NCI-H1048 (cell line): ENCODE measurements at regions not wholly inside any gene's neighbourhood (a gene's known extent, or its start where the extent isn't known, plus 50 kb on each side); places are given as distances from the start of the nearest gene placed in this dataset.

Experiments
- DNase-seq: peaks from one replicate; lab custom pipeline; 2025; lab: John Stamatoyannopoulos, UW

DNA sequence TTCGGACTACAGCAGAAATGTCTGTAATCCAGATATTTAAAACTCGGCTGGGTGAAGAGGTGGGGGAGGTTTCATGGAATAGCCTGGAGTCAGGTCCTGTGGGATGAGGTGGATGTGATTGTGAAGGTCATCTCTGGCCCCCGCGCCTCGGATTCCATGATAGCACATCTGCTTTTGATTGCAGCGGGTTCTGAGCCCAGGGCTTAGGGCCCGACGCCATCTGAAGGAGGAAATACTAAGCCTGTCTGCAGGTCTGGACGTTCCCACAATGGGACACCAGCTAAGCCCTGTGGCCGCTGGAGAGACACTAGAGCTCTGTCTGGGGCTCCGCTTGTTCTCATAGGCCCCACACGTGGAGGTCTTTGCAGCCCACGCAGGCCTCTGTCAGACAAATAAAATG, 328.7 kb downstream of the CXCL12 start:
- no peak for DNase-seq

DNA sequence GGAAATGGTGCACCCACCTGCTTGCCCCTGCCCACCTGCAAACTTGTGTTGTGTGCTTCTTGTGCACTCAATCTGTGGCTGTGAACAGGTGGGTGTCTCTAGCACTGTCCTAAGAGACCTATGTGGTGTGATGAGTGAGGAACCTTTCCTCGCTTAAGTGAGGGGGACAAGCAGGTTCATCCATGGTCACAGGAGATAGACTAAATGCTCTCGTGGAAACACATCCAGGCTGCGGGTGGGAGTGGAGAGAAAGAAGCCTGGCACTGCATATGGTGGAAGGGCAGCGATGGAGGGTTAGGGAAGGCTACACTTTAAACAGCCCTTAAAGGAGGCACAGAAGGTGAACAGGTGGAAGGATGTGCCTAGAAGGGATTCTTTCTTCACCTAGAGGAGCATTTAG, 330.9 kb downstream of the CXCL12 start:
- no peak for DNase-seq

DNA sequence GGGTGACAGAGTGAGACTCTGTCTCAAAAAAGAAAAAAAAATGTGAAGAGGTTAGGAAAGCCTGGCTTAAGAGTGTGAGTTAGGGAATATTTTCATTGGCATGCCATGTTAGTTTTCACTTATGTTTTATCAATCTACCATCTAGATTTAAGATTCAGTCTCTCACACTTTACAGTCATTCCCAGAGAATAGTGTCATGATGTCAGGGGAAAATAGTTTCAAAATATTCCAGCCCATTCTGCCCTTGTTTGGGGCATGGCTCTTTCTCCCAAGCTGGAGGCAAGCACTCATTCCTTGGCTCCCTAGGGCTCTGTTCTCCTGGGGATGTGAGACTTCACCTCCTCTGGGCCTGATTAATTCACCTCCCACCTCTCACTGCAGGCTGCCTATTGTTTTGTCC, 331.5 kb downstream of the CXCL12 start:
- DNase-seq, result no peak

DNA sequence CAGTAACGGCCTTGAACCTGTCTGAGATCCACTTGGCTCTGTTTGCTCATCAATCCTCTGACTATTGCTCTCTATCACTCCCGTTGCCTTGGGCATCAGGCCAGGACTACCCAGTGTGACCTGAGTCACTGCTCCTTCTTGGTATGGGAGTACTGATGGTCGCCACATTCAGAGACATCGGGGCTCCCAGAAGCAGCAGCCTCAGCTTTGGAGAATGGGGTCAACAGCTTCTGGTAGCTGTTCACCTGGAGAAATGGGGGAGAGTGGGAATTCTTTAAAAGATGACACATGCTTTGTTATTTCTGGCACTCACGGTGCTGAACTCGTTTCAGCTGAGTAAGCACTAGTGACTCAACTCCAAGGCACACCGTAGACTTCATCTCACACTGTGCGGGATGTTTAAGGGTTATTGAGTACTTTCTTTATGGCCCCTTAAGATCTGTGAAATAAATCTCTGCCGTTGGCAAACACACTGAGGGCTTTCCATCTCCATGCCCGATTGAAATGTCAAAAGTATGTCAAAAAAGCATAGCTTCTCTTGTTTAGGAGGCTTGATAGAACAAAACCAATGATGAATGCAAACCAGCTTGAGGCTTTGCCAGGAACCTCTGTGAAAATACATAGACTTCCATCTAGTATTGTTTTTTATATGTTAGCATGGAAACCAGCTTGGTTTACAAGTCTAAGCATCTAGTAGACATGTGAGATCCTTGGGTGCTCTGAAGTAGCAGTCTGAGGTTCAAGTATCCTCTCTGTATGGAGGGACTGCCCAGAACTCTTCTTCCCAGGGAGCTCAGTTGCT, 333.1 kb downstream of the CXCL12 start:
- no peak for DNase-seq

DNA sequence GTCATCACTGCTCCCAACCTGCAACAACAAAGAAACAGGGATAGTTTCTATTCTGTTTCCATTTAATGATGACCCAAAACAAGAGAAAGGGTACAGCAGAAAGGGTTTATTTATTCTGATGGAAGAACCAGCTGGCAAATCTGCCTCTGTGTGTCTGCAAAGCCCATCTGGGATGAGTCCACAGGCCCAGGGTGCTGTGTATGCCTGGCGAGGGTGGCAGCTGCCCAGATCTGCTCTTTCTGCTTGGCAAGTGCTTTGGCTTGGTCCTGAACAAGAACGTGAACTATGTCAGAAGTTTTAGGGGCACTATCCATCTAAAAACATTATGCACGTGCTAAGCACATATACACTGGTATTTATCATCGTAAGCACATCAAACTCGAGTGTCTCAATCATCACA, 333.8 kb downstream of the CXCL12 start:
- DNase-seq, result no peak

- DNase-seq, result no peak
Observed at GRCh38 chr10:44049301-44050015, 335.4 kb downstream of the CXCL12 start.

- DNase-seq, result no peak
Observed at GRCh38 chr10:44047361-44047760, 337.5 kb downstream of the CXCL12 start.

DNA sequence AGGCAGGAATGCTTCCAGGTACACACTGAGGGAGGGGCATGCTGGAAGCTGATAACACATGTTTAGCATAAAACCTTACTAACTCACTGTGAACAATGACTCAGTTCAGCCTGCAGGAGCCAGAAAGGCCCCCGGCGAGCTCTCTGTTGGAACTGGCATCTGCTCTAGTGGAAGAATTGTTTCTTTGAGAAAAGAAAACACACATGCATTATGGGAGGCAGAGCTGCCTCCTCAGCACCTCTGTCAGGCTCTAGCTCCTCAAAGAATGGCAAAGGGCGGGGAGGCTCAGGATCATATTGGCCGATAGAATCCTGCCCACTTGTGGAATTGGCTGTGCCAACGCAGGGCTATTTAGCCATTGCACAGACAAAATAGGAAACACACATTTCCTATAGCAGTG, 338.3 kb downstream of the CXCL12 start:
- no peak for DNase-seq

GRCh38 chr10:44045020-44045419, 339.9 kb downstream of the CXCL12 start:
- DNase-seq, result no peak

DNA sequence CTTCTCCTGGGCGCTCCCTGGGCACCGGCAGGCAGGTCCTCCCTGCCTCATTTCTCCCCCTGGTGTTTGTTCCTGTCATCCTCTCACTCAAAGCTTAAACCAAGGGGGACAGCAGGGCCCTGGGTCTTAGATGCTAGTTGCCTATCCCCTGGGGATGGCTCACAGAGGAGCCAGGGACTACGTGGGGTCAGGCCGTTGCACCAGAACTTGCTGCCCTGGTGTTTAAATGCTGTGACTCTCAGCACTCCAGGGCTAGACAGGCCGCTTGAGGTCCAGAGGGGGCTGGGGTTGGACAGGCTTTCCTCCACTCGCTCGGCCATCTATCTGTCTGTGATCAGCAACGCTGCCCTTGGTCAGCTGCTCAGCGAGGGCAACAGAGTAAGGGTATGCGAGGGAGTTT, 340.3 kb downstream of the CXCL12 start:
- DNase-seq, result no peak

- no peak for DNase-seq
Observed at GRCh38 chr10:44043646-44044375, 341.1 kb downstream of the CXCL12 start.

DNA sequence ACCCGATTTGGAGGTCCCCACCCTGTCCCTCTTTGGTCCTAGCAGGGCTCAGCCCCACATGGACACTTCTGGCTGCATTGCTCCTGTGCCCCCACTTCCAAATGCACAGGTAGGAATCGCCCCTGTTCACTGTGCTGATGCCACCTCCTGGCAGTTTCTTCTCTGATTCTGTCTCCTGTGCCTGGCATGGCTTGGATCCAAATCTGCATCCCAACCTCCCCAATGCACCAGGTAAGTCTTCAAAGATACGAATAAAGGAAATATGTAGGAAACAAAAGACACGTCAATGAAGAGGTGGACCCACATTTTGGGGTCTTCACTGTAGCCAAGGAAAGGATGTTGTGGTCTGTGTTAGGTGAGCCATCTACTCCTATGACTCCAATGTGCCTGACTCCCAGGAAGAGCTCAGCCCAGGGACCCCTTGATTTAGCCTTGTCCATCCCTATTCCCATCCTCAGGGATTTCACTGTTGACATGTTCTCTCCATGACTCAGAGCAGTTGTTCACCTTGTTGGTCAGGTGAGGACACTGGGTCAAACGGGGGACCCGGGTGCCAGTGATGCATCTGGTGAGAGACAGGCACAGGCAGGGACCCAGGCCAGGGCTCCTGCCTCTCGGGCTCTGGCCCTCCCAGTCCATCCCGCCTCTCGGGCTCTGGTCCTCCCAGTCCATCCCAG, 341.8 kb downstream of the CXCL12 start:
- DNase-seq, result no peak

GRCh38 chr10:44042075-44042770, 342.7 kb downstream of the CXCL12 start:
- DNase-seq, result no peak

- DNase-seq, result no peak
Observed at GRCh38 chr10:44039599-44039998, 345.3 kb downstream of the CXCL12 start.

DNA sequence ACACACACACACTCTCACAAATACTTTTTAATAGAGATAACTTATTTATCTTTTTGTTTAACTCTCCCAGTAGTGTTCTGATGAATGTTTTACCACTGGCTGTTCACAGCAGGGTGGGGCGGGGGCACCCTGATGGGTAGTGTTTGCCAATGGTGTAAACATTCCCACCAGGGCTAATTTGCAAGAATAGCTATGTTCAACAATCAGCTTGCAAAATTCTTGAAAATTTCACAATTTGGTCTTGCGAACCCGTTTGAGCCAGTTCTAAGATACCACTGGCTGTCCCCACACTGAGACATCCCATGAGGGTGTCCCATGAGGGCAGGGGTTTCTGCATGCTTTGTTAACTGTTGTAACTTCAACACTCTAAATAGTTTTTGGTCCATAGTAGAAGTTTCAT, 348.5 kb downstream of the CXCL12 start:
- no peak for DNase-seq

DNA sequence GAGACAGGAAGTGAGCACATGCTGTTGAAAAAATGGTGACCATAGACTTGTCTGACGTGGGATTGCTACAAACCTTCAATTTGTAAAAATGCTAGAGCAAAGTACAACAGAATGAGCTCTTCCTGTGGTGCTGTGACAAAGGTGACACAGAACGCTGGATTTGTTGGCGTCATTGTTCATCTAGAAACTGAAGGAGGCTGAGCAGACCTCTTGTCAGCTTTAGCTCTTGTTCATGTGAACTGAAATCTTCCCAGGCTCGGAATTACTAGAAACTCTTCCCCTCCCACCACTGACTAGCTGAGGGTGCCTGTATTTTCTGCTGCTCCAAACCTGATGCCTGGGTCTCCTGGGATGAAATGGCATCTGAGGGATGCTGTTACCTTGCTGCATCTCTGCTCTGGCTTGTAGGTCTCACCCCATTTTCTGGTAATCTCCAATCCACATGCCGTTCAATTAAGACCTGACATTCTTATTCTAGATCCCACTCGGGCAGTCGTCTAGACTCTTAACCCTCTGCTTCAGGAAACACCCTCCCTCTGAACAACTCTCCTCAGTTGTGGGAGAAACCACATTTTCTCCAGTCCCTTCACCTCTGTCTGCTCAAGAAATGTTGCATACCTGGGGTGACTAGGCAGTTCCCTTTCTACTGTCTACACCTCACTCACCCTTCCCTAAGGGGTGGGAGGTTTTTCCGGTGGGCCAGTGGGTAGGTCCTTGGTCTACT, 349.3 kb downstream of the CXCL12 start:
- DNase-seq, result no peak

DNA sequence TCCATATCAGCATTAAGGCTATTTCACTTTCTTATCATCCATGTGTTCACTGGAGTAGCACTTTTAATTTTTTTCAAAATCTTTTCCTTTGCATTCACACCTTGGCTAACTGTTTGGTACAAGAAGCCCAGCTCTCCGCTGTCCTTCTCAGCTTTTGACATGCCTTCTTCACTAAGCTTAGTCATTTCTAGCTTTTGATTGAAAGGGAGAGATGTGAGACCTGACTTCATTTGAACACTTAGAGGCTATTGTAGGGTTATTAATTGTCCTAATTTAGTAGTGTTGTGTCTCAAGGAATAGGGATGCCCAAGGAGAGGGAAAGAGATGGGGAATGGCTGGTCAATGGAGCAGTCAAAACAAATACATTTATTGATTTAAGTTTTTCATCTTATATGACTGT, 350.0 kb downstream of the CXCL12 start:
- DNase-seq, result no peak

DNA sequence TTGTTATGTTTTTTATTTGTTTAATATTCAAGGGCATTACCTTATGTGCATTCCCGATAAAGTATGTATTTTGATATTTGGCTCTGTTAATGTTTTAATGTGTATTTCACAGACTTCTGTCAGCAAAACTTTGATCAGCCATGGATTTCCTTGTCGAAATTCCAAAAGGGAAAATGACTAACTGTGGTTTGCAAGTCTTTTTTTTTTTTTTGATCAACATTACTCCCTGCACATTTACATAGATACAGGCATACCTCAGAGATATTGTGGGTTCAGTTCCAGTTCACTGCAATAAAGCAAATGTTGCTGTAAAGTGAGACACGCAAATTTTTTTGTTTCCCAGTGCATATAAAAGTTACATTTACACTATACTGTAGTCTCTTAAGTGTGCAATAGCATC, 351.9 kb downstream of the CXCL12 start:
- DNase-seq, result no peak

- DNase-seq, result no peak
Observed at GRCh38 chr10:44032216-44032615, 352.7 kb downstream of the CXCL12 start.

DNA sequence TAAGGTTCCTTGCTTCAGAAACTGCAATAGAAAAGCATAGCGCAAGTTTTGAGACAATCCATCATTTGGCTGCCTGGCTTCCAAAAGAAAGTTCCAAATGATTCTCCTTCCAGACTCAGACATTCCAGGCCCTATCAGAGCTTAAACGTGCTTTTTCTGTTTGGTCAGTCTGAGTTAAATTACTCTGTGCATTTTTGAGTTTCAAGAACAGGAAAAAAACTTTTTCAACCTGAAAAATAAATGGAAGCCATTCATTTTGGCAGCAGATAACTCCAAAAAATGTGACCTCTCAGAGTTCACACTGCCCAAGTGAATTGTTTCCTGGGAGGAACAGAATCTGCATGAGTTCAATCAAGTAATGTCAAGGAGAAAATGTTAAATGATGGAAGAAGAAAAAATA, 354.2 kb downstream of the CXCL12 start:
- DNase-seq, result no peak

DNA sequence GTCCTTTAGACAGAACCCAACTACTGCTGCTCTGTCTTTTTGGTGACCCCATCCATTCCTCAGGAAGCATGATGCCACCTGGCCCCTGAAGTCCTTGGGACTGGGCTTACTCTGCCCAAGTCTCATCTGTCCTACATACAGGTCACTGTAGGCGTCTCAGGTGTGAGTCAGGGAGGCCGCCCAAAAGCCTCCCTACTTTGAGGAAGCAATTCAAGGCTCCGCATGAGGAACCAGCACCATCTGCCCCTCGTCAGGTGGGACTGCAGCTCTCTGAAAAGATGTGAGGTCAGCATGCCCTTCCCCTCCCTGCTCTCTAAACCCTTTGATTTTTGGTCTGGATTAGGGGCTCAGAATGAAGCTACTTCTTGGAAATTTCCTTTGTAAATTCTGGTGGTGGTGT, 354.8 kb downstream of the CXCL12 start:
- no peak for DNase-seq
